ENCODE measurements at regions not wholly inside any gene's neighbourhood (a gene's known extent, or its start where the extent isn't known, plus 50 kb on each side); places are given as distances from the start of the nearest gene placed in this dataset.

DNA sequence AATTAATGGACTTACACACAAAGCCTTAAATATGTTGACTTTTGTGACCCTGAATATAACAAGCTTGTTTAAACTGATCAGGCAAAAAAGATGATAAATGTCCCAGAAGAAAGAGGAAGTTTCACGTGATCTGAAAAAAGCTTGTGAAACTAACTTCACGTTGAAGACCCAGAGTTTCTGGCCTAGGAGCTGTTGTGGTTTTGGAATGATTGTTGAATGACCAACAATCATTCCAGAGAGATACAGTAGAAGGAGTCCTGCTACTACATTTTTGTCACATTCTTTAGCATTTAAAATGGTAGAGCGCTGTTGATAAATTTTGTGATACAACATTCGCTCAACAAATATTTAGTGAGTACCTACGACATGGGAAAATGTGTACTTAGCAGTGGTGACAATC, 143.1 kb upstream of the FBN2 start:
- no peak overlapping the region for H3K4me3 ChIP-seq (ENCODE audit: low read depth in 2 of 2, low read length in 2 of 2)
- H3K9me3 ChIP-seq (ENCODE audit: control insufficient read depth, insufficient read depth, low read depth, low read length): no peaks in the 10 kb centered on the region
- DNase-seq (ENCODE audit: low read depth, low spot score) (no peak), ATAC-seq (no peak)
- POLR2A ChIA-PET: no interaction called here
- no TSS peak for BruUV-seq (replicated peaks)
- H3K27ac ChIP-seq (ENCODE audit: low read length): no peak overlapping the region
- H3K27me3 ChIP-seq (ENCODE audit: control insufficient read depth, insufficient read depth, low read length): no peaks in the 10 kb centered on the region
- CTCF ChIA-PET: no interaction called here
- no peaks in the 10 kb centered on the region; the same call in 1 of the 2 replicates for H3K36me3 ChIP-seq (ENCODE audit: control insufficient read depth, insufficient read depth, low read length)
- in situ Hi-C loops (cut with HindIII; ENCODE audit: low pct_unique_long_range_greater_than_20kb, low sequenced_read_pairs) (no loop called here), intact Hi-C loops (cut with micrococcal nuclease; ENCODE audit: unreplicated experiment) (no loop called here)
- TF ChIP-seq POLR2AphosphoS5 (IDR thresholded peaks at IDR 0.05; ENCODE audit: low read depth, low read length) (no peak), TCF7L2 (IDR thresholded peaks at IDR 0.05; ENCODE audit: low read depth, low read length) (no peak)
- TF ChIP-seq, protein P1, sequence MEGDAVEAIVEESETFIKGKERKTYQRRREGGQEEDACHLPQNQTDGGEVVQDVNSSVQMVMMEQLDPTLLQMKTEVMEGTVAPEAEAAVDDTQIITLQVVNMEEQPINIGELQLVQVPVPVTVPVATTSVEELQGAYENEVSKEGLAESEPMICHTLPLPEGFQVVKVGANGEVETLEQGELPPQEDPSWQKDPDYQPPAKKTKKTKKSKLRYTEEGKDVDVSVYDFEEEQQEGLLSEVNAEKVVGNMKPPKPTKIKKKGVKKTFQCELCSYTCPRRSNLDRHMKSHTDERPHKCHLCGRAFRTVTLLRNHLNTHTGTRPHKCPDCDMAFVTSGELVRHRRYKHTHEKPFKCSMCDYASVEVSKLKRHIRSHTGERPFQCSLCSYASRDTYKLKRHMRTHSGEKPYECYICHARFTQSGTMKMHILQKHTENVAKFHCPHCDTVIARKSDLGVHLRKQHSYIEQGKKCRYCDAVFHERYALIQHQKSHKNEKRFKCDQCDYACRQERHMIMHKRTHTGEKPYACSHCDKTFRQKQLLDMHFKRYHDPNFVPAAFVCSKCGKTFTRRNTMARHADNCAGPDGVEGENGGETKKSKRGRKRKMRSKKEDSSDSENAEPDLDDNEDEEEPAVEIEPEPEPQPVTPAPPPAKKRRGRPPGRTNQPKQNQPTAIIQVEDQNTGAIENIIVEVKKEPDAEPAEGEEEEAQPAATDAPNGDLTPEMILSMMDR (IDR thresholded peaks at IDR 0.05): no peak
- no peaks in the 10 kb centered on the region for H3K4me1 ChIP-seq (ENCODE audit: control insufficient read depth, insufficient read depth, low read length)

DNA sequence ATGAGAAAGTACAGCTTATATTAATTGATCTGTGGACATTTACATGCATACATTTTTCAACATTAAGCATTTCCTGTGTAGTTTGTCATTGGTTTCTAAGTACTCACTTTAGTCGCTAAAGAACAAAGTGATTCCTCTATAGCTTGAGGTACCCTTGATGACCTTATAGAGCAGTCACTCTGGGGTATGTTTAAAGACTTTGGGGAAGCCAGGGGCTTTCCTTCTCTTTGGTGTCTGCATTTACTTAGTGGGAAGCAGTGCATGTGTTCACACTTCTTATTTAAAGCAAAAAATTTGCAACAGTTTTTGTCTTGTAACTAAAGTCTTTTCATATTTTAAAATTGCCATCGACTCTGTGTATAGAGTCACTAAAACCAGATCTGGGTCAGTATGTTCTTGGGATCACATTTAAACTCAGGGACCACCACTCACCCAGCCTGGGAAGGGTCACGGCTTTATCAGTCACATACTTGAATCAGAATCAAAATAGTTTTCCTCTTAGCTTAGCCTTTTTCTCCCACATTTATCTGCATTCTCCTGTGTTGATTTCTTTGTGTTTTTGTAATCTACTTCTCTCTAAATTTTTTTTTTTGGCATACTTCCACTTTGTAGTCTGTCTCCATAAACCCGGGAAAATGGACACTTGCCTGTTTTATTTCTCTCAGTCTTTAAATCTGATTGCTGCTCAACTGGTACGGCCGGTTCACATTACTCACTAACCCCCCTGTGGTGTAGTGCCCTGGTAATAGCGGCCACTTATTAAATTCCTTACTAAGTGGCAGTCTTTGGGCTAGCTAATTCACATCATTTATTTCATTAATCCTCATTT, 143.9 kb upstream of the FBN2 start:
- Histone ChIP-seq H3K36me3 (ENCODE audit: control insufficient read depth, insufficient read depth, low read length) (no peaks in the 10 kb centered on the region; the same call in 1 of the 2 replicates), H3K9me3 (ENCODE audit: control insufficient read depth, insufficient read depth, low read depth, low read length) (no peaks in the 10 kb centered on the region), H3K27ac (ENCODE audit: low read length) (no peak overlapping the region), H3K4me3 (ENCODE audit: low read depth in 2 of 2, low read length in 2 of 2) (no peak overlapping the region), H3K27me3 (ENCODE audit: control insufficient read depth, insufficient read depth, low read length) (no peaks in the 10 kb centered on the region), H3K4me1 (ENCODE audit: control insufficient read depth, insufficient read depth, low read length) (no peaks in the 10 kb centered on the region)
- no TSS peak for BruUV-seq (replicated peaks)
- in situ Hi-C loops (cut with HindIII; ENCODE audit: low pct_unique_long_range_greater_than_20kb, low sequenced_read_pairs): no loop called here
- DNase-seq (ENCODE audit: low read depth, low spot score) (no peak), ATAC-seq (no peak)
- TF ChIP-seq, protein P2, sequence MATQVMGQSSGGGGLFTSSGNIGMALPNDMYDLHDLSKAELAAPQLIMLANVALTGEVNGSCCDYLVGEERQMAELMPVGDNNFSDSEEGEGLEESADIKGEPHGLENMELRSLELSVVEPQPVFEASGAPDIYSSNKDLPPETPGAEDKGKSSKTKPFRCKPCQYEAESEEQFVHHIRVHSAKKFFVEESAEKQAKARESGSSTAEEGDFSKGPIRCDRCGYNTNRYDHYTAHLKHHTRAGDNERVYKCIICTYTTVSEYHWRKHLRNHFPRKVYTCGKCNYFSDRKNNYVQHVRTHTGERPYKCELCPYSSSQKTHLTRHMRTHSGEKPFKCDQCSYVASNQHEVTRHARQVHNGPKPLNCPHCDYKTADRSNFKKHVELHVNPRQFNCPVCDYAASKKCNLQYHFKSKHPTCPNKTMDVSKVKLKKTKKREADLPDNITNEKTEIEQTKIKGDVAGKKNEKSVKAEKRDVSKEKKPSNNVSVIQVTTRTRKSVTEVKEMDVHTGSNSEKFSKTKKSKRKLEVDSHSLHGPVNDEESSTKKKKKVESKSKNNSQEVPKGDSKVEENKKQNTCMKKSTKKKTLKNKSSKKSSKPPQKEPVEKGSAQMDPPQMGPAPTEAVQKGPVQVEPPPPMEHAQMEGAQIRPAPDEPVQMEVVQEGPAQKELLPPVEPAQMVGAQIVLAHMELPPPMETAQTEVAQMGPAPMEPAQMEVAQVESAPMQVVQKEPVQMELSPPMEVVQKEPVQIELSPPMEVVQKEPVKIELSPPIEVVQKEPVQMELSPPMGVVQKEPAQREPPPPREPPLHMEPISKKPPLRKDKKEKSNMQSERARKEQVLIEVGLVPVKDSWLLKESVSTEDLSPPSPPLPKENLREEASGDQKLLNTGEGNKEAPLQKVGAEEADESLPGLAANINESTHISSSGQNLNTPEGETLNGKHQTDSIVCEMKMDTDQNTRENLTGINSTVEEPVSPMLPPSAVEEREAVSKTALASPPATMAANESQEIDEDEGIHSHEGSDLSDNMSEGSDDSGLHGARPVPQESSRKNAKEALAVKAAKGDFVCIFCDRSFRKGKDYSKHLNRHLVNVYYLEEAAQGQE (IDR thresholded peaks at IDR 0.05; ENCODE audit: insufficient read depth in 1 of 2, low read depth in 2 of 2, low read length in 1 of 2): no peak
- TF ChIP-seq, protein P1 (IDR thresholded peaks at IDR 0.05): no peak
- TF ChIP-seq SIN3A (IDR thresholded peaks at IDR 0.05; ENCODE audit: borderline replicate concordance, insufficient read depth, low read depth, low read length): no peak
- no peak for TF ChIP-seq TCF7L2 (IDR thresholded peaks at IDR 0.05; ENCODE audit: low read depth, low read length)
- TF ChIP-seq POLR2AphosphoS5 (IDR thresholded peaks at IDR 0.05; ENCODE audit: low read depth, low read length): no peak
- CTCF ChIA-PET: no interaction called here
- intact Hi-C loops (cut with micrococcal nuclease; ENCODE audit: unreplicated experiment): no loop called here
- POLR2A ChIA-PET: no interaction called here
